ENCODE measurements at regions not wholly inside any gene's neighbourhood (a gene's known extent, or its start where the extent isn't known, plus 50 kb on each side); places are given as distances from the start of the nearest gene placed in this dataset.
"Not testable (repeated sequence)": the region's sequence is repeated elsewhere in the genome, so short reads cannot be mapped to it uniquely, and the experiment has no call there.

GRCh38 chr16:8047736-8048135, 542.6 kb downstream of the TMEM114 start:
- DNase-seq: no peak

DNA sequence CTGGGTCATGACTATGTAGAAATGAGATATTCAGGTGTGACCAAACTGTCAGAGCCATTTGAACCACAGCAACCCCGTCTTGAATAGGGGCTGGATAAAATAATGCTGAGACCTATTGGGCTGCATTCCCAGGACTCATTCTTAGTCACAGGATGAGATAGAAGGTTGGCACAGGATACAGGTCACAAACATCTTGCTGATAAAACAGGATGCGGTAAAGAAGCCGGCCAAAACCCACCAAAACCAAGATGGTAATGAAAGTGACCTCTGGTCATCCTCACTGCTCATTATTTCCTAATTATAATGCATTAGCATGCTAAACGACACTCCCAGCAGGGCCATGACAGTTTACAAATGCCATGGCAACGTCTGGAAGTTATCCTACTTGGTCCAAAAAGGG, 545.5 kb downstream of the TMEM114 start:
- DNase-seq: no peak

GRCh38 chr16:8032406-8032805, 557.9 kb downstream of the TMEM114 start:
- DNase-seq: no peak

DNA sequence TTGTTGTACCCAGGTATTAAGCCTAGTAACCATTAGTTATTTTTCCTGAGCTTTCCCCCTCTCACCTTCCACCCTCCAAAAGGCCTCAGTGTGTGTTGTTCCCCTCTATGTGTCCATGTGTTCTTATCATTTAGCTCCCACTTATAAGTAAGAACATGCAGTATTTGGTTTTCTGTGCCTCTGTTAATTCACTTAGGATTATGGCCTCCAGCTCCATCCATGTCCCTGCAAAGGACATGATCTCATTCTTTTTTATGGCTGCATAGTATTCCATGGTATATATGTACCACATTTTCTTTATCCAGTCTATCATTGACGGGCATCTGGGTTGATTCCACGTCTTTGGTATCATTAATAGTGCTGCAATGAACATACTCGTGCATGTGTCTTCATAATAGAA, 560.3 kb downstream of the TMEM114 start:
- not testable (repeated sequence) for DNase-seq

- DNase-seq: no peak
Observed at GRCh38 chr16:8026450-8026849, 563.9 kb downstream of the TMEM114 start.

DNA sequence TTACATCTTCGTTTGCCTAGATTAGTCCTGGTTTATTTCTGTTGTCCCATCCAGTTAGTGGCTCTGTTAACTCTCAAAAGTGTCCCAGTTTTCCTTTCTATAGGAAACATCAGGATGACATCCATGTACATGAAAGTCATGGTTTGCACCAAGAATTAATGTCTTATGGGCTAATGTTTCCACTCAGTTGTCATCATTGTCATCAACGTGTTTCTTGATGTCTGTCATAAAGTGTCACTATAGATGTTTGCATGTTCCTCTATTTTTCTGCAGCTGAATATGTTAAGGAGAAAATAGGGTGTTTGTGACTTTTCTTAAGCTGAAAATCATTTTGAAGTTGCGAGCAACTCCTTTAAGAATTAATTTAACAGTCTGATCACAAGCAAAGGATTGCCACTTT, 567.0 kb downstream of the TMEM114 start:
- no peak for DNase-seq

- DNase-seq: no peak
Observed at GRCh38 chr16:8005096-8005860, 585.0 kb downstream of the TMEM114 start.

DNA sequence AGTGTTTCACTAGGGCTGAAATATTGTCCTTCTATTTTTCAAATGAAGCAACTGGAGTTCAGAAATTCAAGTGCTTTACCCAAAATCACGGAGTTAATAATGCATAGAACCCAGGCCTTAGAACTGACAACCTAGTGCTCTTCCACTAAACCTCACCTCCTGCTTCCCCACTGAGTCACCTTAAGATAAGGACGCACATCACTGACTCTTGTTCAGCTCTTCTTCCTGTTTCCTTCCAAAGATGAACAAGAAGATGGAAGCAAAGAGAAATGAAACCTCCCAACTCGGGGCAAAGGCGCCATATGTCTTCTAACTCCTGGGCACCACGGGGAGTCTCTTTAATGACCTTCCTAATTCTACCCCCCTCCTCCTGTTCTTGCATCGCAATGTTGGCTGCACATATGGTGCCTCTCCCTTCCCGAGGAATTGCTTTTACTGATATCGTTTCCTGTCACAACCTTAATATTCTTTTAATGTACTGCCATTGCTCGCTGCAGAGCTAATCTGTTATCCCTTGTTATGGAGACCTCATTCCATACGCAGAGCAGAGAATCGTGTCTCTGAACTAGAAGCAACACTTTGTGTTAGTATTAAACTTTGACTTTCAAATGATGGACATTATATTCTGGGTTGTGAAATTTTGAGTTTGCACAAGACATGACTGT, 591.4 kb downstream of the TMEM114 start:
- no peak for DNase-seq

DNA sequence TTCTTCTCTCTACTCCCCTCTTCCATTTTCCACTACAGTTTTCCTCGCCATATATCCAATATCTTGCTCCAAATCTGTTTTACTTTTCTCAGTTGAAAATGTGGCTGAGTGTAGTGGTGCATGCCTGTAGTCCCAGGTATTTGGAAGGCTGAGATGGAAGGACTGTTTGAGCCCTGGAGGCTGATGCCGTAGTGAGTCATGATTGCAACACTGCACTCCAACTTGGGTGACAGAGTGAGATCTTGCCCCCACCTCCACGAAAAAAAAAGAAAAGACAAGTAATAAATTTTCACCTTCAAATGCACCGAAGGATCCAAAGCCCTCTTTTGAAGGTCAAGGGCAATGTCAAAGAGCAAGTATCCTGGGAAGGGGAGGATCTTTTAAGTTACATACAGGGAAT, 592.3 kb downstream of the TMEM114 start:
- DNase-seq: no peak

GRCh38 chr16:7992616-7993015, 597.7 kb downstream of the TMEM114 start:
- DNase-seq: no peak

DNA sequence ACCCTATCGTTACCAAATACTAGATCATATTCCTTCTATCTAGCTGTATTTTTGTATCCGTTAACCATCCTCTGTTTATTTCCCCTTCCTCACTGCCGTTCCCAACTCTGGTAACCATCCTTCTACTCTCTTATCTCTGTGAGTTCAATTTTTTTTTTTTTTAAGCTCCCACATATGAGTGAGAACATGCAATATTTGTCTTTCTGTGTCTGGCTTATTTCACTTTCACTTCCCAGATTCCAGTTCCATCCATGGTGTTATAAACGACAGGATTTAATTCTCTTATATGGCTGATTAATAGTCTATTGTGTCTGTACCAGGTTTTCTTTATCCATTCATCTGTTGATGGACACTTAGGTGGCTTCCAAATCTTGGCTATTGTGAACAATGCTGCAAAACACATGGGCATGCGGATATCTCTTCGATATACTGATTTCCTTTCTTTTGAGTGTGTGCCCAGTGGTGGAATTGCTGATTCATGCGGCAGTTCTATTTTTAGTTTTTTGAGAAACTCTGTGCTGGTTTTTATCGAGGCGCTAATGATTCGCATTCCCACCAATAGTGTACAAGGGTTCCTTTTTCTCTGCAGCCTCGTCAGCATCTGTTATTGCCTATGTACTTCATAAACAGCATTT, 599.6 kb downstream of the TMEM114 start:
- DNase-seq: peak; percentile 10

DNA sequence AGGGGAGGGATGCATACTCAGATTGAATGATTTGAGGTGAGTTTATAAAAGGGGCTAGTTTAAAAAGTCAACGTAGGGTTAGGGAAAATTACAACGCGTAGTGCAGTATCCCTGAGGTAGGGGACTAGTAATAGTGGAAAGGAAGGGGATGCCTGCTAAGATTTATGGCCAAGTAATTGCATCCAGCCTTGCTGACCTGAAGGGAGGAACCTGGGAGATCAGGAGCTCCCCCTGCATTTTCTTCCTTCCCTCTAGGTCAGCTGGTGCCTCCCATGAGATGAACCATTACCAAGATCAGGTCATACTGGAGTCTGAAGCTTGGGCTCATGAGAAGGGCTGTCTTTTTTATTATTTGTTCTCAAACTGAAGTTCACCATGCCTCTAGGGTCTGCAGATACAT, 606.6 kb downstream of the TMEM114 start:
- no peak for DNase-seq

- DNase-seq: no peak
Observed at GRCh38 chr16:7980133-7980483, 610.2 kb downstream of the TMEM114 start.

GRCh38 chr16:7979448-7980132, 610.7 kb downstream of the TMEM114 start:
- DNase-seq: no peak

DNA sequence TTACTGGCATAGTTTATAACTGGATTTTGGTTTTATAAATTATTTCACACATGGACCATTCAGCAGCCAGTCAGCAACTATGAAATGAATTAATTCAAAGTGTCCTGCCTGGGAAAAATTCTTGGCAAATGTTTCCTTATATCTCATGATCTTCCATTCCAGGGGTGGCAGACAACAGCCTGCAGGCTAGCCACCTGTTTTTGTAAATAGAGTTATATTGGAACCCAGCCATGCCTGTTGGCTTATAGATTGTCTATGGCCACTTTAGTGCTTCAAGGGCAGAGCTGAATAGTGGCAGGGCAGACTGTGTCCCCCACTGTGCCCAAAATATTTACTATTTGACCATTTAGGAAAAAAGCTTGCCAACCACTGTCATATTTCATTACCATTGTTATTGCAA, 613.7 kb downstream of the TMEM114 start:
- no peak for DNase-seq

- DNase-seq: no peak
Observed at GRCh38 chr16:7976125-7976524, 614.2 kb downstream of the TMEM114 start.

- peak; percentile 27 for DNase-seq
Observed at GRCh38 chr16:7967996-7968509, 622.3 kb downstream of the TMEM114 start.

DNA sequence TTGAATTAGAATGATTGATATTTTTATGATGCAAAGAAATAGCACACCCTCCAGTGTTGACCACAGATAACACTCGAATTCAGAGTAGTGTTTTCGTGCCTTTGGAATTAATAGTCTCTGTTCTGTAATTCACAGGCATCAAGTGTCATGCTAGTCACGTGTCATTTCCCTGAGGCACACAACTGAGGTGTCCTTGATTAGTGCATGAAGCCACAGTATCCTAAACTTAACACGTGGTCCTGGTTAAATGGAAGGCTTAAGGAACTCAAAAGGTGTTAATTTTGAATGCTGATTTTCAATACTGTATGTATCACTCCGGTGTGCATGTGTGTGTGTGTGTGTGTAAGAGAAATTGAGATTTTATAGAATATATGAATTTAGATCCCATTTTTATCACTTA, 625.6 kb downstream of the TMEM114 start:
- DNase-seq: peak; percentile 27

DNA sequence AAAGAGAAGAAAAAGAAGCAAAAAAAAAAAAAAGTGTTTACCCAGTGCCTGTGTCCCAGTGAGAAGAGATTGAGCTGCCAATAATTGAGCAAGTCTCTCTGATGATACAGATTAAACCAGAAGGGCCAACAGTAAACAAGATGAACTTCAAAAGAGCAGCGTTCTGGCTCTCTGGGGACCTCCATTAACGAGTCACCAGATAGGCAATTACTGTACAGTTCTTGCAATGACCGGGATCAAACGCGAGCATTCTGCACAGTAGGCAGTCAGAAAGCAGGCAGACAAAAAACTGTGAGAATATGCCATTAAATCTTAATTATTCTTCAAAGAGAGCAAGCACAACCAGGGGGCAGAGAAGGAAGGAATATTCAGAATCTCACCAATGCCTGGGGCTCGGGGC, 626.1 kb downstream of the TMEM114 start:
- DNase-seq: no peak

DNA sequence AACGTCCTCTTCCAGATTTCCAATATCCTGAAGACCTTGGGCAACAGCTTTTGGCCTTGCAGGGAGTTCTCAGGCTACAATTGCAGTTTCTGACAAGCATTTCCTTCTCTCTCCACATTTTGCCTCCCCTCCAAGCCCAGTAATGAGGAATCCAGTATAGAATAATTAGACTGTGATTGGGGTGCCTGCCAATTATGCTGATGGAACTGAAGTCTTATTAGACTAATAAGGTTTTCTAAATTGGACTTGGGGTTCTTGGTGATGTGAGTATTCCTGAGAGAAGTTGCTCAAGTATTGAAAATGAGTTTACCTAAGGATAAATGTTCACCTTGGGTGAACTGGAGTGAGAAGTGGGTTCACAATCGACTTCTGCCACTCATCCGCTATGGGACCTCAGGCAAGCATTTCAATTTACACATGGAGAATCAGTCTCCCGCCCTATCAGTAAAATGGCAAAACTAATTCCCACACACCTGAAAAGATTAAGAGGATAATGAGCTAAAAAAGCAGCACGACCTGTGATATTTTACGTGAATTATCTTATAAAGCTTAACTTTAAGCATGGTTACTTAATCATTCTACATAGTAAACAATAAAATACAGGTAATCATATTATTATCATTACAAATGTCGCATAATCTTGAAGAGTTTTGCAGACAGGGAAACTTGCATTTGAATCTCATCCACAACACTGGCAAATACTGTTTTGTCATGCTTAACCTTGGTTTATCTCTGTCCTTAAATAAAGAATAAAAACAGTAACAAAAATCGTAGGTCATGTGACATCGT, 628.0 kb downstream of the TMEM114 start:
- DNase-seq: no peak

- no peak for DNase-seq
Observed at GRCh38 chr16:7957151-7957550, 624.5 kb downstream of the RBFOX1 start.

DNA sequence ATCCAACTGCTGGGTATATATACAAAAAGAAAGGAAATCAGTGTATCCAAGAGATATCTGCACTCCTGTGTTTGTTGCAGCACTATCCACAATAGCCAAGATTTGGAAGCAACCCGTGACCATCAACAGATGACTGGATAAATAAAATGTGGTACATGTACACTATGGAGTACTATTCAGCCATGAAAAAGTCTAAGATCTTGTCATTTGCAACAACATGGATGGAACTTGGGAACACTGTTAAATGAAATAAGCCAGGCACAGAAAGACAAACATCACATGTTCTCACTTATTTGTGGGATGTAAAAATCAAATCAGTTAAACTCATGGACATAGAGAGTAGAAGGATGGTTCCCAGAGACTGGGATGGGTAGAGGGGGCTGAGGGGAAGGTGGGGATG, 620.7 kb downstream of the RBFOX1 start:
- no peak for DNase-seq

DNA sequence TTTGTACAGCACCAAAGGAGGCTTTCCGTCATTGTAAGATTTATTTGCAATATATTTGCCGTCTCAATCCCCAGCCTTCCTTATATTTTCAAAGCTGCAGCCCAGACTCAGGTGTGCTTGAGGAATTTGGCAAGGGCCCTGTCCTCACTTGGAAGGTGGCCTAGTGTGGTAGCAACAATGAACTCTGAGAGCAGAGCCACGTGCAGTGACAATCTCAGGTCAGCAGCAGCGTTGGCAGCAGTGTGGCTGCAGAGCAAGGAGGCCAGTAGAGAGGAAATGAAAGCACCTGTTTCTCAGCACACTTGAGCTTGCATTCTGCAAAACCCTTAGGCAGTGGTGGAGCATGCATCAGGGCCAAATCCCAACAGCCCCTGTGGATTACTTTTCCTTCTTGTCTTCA, 613.5 kb downstream of the RBFOX1 start:
- DNase-seq: no peak

All from fibroblast of skin of right quadriceps (primary cell).